Thymus (tissue), 11 donors: ENCODE measurements at regions not wholly inside any gene's neighbourhood (a gene's known extent, or its start where the extent isn't known, plus 50 kb on each side); places are given as distances from the start of the nearest gene placed in this dataset.
"Not testable (repeated sequence)": the region's sequence is repeated elsewhere in the genome, so short reads cannot be mapped to it uniquely, and the experiment has no call there.

Experiments
- DNase-seq, 9 donors: peaks; one replicate each; pipeline ENCODE4 v3.0.0-alpha.2; 2013; ENCODE audit warnings: low spot score in 9 of 9, low read depth in 6 of 9, missing footprints in 1 of 9
- H3K27ac ChIP-seq, 2 donors: one replicate each; pipeline ENCODE4 v1.5.1; 2013; ENCODE audit warnings: control low read depth in 1 of 2, low read depth in 1 of 2, low read length in 1 of 2, mild to moderate bottlenecking in 1 of 2, moderate library complexity in 1 of 2
- H3K27me3 ChIP-seq, 2 donors: one replicate each; pipeline ENCODE4 v1.5.1; 2013; ENCODE audit warnings: low read length in 1 of 2; ENCODE audit not compliant: control insufficient read depth in 2 of 2, insufficient read depth in 1 of 2
- H3K36me3 ChIP-seq, 2 donors: one replicate each; pipeline ENCODE4 v1.5.1; 2013; ENCODE audit warnings: low read length in 1 of 2, mild to moderate bottlenecking in 1 of 2, moderate library complexity in 1 of 2; ENCODE audit not compliant: control insufficient read depth in 2 of 2, insufficient read depth in 2 of 2
- H3K4me1 ChIP-seq, 2 donors: one replicate each; pipeline ENCODE4 v1.5.1; 2013; ENCODE audit warnings: low read length in 2 of 2; ENCODE audit not compliant: control insufficient read depth in 2 of 2, insufficient read depth in 2 of 2
- H3K4me3 ChIP-seq, 2 donors: one replicate each; pipeline ENCODE4 v1.5.1; 2013; ENCODE audit warnings: low read length in 2 of 2, control low read depth in 1 of 2, mild to moderate bottlenecking in 1 of 2
- H3K9me3 ChIP-seq, 2 donors: one replicate each; pipeline ENCODE4 v1.5.1; 2013; ENCODE audit warnings: low read length in 1 of 2, mild to moderate bottlenecking in 1 of 2; ENCODE audit not compliant: control insufficient read depth in 2 of 2, insufficient read depth in 1 of 2
- WGBS: extraction: QIAGEN DNeasy Blood & Tissue Kit; methylation state at CpG from one replicate; pipeline ENCODE4 v1.1.7; 2013; 5-methylcytosine and 5-hydroxymethylcytosine counted together
- donor health status: healthy.

DNA sequence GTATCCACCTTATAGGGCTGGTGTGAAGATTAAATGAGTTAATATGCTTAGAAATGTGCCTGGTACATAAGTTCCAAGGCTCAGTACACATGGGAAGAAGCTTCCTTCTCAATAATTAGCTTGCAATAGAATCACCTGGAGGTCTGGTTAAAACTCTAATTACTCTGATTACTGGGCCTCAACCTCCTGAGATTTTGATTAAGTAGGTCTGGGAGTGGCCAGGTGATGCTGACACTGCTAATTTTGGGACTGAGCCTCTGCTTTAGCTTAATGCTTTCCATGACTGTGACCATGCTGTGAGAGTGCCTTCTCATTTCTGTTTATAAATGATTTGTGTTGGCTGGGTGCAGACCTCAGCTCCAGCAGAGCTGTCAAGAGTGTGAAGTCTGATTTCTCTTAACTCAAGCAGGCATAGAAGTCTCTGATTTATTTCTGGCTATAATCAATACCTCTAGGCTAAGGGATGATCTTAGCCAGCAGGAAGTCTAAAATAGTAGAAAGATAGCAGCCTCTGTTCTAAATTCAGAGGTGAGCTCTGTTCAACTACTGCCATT lies 85.3 kb upstream of the ZNF608 start:
- no peaks in the 10 kb centered on the region for H3K36me3 ChIP-seq
- DNase-seq, result no peak
- no peaks in the 10 kb centered on the region for H3K4me1 ChIP-seq
- no peaks in the 10 kb centered on the region for H3K9me3 ChIP-seq
- no peaks in the 10 kb centered on the region for H3K27me3 ChIP-seq
- H3K27ac ChIP-seq, result no peak overlapping the region
- H3K4me3 ChIP-seq, result no peak overlapping the region

DNA sequence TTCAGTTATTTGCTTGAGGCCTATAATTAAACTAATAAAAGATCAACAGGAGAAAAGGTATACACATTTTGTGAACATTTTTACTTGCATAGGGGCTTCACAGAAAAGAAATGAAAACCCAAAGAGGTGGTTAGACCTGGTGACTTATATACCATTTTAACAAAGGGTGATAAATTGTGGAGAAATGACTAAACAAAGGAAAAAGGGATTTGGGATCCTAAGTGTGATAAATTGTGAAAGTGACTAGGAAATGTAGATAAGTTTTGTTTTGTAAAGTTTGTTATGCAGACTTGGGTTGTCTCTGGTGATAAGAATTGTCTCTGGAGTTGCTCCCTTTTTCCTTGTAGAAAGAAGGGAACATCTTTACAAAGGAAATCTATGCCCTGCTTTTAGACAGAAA lies 86.1 kb upstream of the ZNF608 start:
- no peaks in the 10 kb centered on the region for H3K4me1 ChIP-seq
- H3K36me3 ChIP-seq, result no peaks in the 10 kb centered on the region
- no peaks in the 10 kb centered on the region for H3K9me3 ChIP-seq
- H3K27ac ChIP-seq, result no peak overlapping the region
- DNase-seq, result no peak
- H3K27me3 ChIP-seq, result no peaks in the 10 kb centered on the region
- no peak overlapping the region for H3K4me3 ChIP-seq

DNA sequence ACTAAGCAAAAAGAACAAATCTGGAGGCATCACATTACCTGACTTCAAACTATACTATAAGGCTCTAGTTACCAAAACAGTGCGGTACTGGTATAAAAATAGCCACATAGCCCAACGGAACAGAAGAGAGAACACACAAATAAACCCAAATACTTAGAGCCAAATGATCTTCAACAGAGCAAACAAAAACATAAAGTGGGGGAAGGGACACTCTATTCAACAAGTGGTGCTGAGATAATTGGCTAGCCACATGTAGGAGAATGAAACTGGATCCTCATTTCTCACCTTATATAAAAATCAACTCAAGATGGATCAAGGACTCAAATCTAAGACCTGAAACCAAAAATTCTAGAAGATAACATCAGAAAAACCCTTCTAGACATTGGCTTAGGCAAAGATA lies 89.9 kb upstream of the ZNF608 start:
- WGBS, result 95% methylated on average over 2 of the region's 2 CpGs
- not testable (repeated sequence) for H3K4me3 ChIP-seq, H3K27me3 ChIP-seq, H3K27ac ChIP-seq, DNase-seq, H3K9me3 ChIP-seq, H3K4me1 ChIP-seq, H3K36me3 ChIP-seq

DNA sequence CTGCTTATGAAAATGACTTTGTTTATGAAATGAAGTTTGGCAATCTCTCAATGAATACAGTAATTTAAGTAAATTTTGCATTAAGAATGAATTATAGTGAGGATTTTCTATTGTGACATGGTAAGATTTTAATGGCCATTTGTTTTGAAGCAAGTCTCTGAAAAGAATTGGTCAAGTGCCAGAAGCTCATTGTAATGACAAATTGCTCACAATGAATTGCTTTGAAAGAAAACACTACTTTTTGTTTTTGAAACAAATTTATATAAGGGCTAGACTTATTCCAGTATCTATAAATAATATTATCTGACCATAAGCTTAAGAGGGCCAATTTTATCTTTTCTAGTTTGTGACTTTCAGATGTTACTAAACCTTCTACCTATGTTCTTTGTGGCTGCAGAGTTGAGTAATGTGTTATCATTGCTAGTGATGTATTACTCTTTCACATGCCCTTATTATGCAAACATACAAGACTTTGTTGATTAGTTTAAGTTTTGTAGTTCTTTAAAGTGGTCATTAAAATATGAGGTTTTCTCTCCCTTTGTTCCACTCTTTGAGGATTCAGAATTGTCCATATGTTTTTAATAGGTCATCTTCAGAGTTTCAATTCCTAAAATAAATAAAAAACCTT lies 93.0 kb upstream of the ZNF608 start:
- no peak overlapping the region for H3K4me3 ChIP-seq
- no peaks in the 10 kb centered on the region for H3K36me3 ChIP-seq
- no peaks in the 10 kb centered on the region for H3K4me1 ChIP-seq
- no peak for DNase-seq
- no peak overlapping the region for H3K27ac ChIP-seq
- H3K27me3 ChIP-seq, result no peaks in the 10 kb centered on the region
- H3K9me3 ChIP-seq, result no peaks in the 10 kb centered on the region

DNA sequence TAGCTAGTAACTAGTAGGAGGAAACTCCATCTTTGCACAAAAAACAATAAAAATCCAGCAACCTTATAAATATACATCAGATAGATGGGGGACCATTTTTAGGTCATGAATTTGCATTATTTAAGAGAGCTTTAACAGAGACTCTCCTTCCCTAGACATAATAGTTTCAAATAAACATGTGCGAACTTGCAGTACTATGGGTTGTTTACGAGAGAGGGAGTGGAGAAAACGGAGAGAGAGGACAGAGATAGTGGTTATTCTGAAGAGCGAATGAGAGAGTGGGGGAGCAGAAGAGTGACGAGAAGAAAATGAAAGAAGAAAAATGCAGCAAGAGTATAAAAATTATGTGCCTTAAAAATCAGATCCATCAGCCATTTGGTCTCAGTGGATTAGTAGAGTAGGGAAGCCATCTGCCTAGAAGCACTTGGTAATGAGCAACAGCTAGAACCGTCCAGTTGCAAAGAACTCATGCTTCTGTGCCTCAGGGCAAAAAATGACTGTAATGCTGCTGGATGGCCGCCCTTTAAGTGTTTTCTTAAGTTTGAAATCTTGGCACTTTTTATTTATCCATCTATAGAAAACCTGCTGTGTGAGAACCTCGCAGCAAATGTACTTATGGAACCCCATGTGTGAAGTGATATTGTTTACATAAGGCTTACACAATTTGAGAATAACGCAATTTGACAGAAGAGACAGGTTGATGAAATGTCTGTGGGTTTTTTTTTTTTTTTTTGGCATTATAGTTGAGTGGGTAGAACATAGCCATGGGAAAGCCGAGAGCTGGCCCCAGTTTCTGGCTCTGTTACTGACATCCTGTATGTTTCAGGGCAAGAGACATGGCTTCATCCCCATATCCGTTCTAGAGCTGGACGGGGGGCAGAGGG lies 95.6 kb upstream of the ZNF608 start:
- H3K27me3 ChIP-seq, result no peaks in the 10 kb centered on the region
- 95% methylated on average over 12 of the region's 12 CpGs for WGBS
- H3K36me3 ChIP-seq, result no peaks in the 10 kb centered on the region
- no peak overlapping the region for H3K27ac ChIP-seq
- no peaks in the 10 kb centered on the region for H3K4me1 ChIP-seq
- H3K9me3 ChIP-seq, result no peaks in the 10 kb centered on the region
- DNase-seq, result no peak
- H3K4me3 ChIP-seq, result no peak overlapping the region

DNA sequence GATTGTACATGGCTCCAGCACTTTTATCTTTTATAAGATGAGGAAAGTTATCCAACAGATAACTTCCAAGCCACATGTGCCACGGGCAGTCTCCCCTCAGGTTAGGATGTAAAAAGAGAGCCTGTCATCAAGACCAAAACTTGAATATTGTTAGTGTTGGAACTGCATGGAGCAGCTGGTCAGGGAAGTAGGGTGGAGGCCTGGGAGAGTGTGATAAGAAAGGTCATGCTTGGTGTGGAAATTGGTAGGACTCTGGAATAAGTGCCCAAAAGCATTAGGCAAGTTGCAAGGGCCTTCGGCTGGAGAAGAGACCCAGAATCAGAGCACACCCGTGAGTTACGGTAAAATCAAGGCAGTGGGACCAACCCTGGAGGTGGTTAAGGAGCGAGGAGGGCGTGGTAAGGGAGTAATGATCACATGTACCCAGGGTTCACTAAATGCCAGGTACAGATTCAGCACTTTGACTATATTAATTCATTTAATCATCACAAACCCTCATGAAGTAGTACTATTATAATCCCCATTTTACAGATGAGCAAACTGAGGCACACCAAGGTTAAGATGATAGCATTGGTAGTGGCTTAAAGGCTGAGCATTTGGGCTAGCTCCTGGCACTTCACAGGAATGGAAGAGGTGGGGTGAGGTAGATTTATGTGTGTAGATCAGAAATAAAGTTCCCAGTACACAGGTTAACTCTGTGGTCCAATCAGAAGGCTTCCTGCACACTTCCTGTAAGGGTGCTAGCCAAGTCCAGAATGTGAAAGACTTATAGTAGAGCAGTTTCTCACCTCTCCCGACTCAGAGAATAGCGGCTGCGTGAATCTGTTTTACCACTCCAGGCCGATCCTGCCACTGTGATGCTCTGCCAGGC lies 96.5 kb upstream of the ZNF608 start:
- no peaks in the 10 kb centered on the region for H3K4me1 ChIP-seq
- no peak overlapping the region for H3K4me3 ChIP-seq
- no peaks in the 10 kb centered on the region for H3K27me3 ChIP-seq
- H3K9me3 ChIP-seq, result no peaks in the 10 kb centered on the region
- 95% methylated on average over 10 of the region's 10 CpGs for WGBS
- no peak overlapping the region for H3K27ac ChIP-seq
- DNase-seq, result no peak
- no peaks in the 10 kb centered on the region for H3K36me3 ChIP-seq

DNA sequence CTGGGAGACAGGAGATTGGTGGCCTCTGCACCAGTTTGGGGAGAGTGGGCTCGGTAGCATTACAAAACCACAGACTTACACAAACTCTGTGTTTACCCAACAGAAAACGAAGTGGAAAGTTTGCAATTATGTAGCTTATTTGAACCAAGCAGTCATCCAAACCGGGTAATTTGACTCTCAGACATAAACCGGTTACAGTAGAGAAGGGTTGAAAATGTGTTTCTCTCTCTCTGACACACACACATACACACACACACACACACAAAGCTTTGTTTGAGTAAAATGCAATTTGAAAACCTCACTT lies 97.1 kb upstream of the ZNF608 start:
- H3K4me1 ChIP-seq, result no peaks in the 10 kb centered on the region
- no peak for DNase-seq
- H3K36me3 ChIP-seq, result no peaks in the 10 kb centered on the region
- no peak overlapping the region for H3K4me3 ChIP-seq
- H3K9me3 ChIP-seq, result no peaks in the 10 kb centered on the region
- WGBS, result 83% methylated on average over 4 of the region's 4 CpGs
- no peak overlapping the region for H3K27ac ChIP-seq
- no peaks in the 10 kb centered on the region for H3K27me3 ChIP-seq

DNA sequence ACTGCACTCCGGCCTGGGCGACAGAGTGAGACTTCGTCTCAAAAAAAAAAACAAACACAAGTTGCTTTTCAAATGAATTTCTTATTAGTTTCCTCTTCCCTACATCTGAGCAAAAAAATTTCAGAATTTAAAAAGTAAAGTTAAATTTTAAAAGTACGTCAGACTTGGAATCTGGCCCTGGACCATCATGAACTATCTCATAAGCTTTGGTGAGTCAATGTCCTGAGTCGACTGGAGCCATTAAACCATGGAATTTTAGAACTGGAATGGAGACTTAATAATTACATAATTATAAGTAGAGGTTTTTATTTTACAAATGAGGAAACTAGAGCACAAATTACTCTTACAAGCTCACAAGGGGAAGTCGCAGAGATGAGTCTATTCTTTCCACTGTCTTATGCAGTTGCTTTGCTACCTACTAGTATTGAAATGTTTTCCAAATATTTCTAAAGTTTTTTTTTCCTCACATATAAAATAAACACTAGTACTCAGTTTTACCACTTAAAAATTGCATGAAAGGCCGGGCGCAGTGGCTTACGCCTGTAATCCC lies 98.0 kb upstream of the ZNF608 start:
- Histone ChIP-seq H3K4me3 (no peak overlapping the region), H3K27ac (no peak overlapping the region), H3K9me3 (no peaks in the 10 kb centered on the region), H3K36me3 (no peaks in the 10 kb centered on the region), H3K4me1 (no peaks in the 10 kb centered on the region), H3K27me3 (no peaks in the 10 kb centered on the region)
- 98% methylated on average over 9 of the region's 9 CpGs for WGBS
- DNase-seq, result no peak

DNA sequence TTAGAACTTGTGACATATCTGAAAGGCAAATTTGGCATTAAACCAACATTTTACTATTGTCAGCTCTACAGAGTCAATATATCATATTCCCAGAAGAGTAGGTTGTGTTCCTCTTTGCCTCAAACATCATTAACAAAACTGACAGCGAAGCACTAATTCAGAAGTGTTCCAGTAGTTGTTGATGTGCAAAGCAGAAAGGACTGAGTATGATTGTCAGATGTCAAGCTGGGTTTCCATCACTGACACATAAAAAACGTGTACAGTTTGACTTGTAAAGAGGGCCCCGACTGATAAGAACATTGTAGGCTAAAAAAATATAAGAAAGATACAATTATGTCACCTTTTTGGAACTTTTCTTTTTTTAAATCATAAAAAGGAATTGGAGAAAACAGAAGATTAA lies 101.5 kb upstream of the ZNF608 start:
- no peak overlapping the region for H3K27ac ChIP-seq
- no peaks in the 10 kb centered on the region for H3K4me1 ChIP-seq
- no peak for DNase-seq
- H3K9me3 ChIP-seq, result no peaks in the 10 kb centered on the region
- no peaks in the 10 kb centered on the region for H3K36me3 ChIP-seq
- no peak overlapping the region for H3K4me3 ChIP-seq
- H3K27me3 ChIP-seq, result no peaks in the 10 kb centered on the region
- WGBS, result 90% methylated on average over 3 of the region's 3 CpGs
